CD14-positive monocyte (primary cell): ENCODE measurements at regions not wholly inside any gene's neighbourhood (a gene's known extent, or its start where the extent isn't known, plus 50 kb on each side); places are given as distances from the start of the nearest gene placed in this dataset.

Experiments used
- DNase-seq, 3 donors: peaks; one replicate each; pipeline ENCODE4 v3.0.0-alpha.2; 2011 to 2022
- H2AFZ ChIP-seq: 2 replicates; pipeline ENCODE4 v1.6.0; 2012; ENCODE audit warnings: mild to moderate bottlenecking, low read depth, low read length, inconsistent platforms; ENCODE audit not compliant: insufficient read depth, poor library complexity, severe bottlenecking
- H3K27ac ChIP-seq, 2 donors: 1 replicate in 1 of 2; 2 replicates in 1 of 2; pipeline ENCODE4 v1.5.1; 2012 to 2013; ENCODE audit warnings: low read length in 2 of 2, control low read depth in 1 of 2, inconsistent platforms in 1 of 2, low read depth in 1 of 2, mild to moderate bottlenecking in 1 of 2
- H3K27me3 ChIP-seq, 2 donors: one replicate each; pipeline versions ENCODE4 v1.6.0 to v1.6.1; 2011 to 2013; ENCODE audit warnings: low read length in 2 of 2; ENCODE audit not compliant: control insufficient read depth in 2 of 2, insufficient read depth in 2 of 2
- H3K36me3 ChIP-seq, 2 donors: replicated peaks in 1 of 2; 1 replicate in 1 of 2; 2 replicates in 1 of 2; pipeline versions ENCODE4 v1.5.1 to v1.6.1; 2012 to 2013; ENCODE audit warnings: low read length in 2 of 2, control low read depth in 1 of 2, inconsistent platforms in 1 of 2, mild to moderate bottlenecking in 1 of 2; ENCODE audit not compliant: insufficient read depth in 2 of 2, control insufficient read depth in 1 of 2
- H3K4me1 ChIP-seq, 2 donors: 1 replicate in 1 of 2; 2 replicates in 1 of 2; pipeline versions ENCODE4 v1.5.1 to v1.6.1; 2012 to 2013; ENCODE audit warnings: low read length in 2 of 2, control low read depth in 1 of 2, inconsistent platforms in 1 of 2, mild to moderate bottlenecking in 1 of 2, moderate library complexity in 1 of 2; ENCODE audit not compliant: insufficient read depth in 2 of 2, control insufficient read depth in 1 of 2
- H3K4me2 ChIP-seq: replicated peaks from 2 replicates; pipeline ENCODE3; 2012; ENCODE audit warnings: low read length, moderate library complexity, mild to moderate bottlenecking; ENCODE audit not compliant: poor library complexity, severe bottlenecking; ENCODE audit errors: extremely low read depth
- H3K4me3 ChIP-seq, 3 experiments: fragments of 200-600 bp in 1 of 3; sonication (generic) in 1 of 3; replicated peaks in 1 of 3; 1 replicate in 2 of 3; 2 replicates in 1 of 3; pipeline ENCODE4 v1.5.1; 2011 to 2013; ENCODE audit warnings: low read length in 3 of 3, mild to moderate bottlenecking in 3 of 3, control low read depth in 2 of 3, low read depth in 2 of 3, inconsistent platforms in 1 of 3, moderate library complexity in 1 of 3
- H3K79me2 ChIP-seq: 2 replicates; pipeline ENCODE4 v1.6.0; 2012; ENCODE audit warnings: mild to moderate bottlenecking, control low read depth, inconsistent platforms, low read length, moderate library complexity; ENCODE audit not compliant: insufficient read depth
- H3K9ac ChIP-seq: 2 replicates; pipeline ENCODE4 v1.6.0; 2017; ENCODE audit warnings: low read length, mild to moderate bottlenecking; ENCODE audit not compliant: insufficient read depth, poor library complexity, severe bottlenecking
- H3K9me3 ChIP-seq, 2 donors: replicated peaks in 1 of 2; 1 replicate in 1 of 2; 2 replicates in 1 of 2; pipeline versions ENCODE4 v1.5.1 to v1.6.1; 2012 to 2013; ENCODE audit warnings: low read length in 2 of 2, control low read depth in 1 of 2; ENCODE audit not compliant: control insufficient read depth in 1 of 2, insufficient read depth in 1 of 2
- H4K20me1 ChIP-seq: 2 replicates; pipeline ENCODE4 v1.6.0; 2012; ENCODE audit warnings: mild to moderate bottlenecking, low read length, control low read depth, moderate library complexity; ENCODE audit not compliant: insufficient read depth
- H3K27ac Mint-ChIP-seq, 7 donors: one replicate each; pipeline ENCODE4 v1.8.0; 2020; ENCODE audit warnings: mild to moderate bottlenecking in 7 of 7, mixed read lengths in 7 of 7, moderate library complexity in 6 of 7, inconsistent platforms in 2 of 7
- H3K27me3 Mint-ChIP-seq, 3 donors: one replicate each; pipeline ENCODE4 v1.8.0; 2021 to 2022; ENCODE audit warnings: low read depth in 3 of 3, mild to moderate bottlenecking in 3 of 3, mixed read lengths in 3 of 3, moderate library complexity in 3 of 3, inconsistent platforms in 1 of 3
- H3K36me3 Mint-ChIP-seq, 2 donors: one replicate each; pipeline ENCODE4 v1.8.0; 2020; ENCODE audit warnings: mixed read lengths in 2 of 2, inconsistent platforms in 1 of 2, mild to moderate bottlenecking in 1 of 2
- H3K4me1 Mint-ChIP-seq: one replicate; pipeline ENCODE4 v1.8.0; 2020; ENCODE audit warnings: mild to moderate bottlenecking, mixed read lengths
- H3K4me3 Mint-ChIP-seq, 2 donors: one replicate each; pipeline ENCODE4 v1.8.0; 2020; ENCODE audit warnings: mild to moderate bottlenecking in 2 of 2, mixed read lengths in 2 of 2, moderate library complexity in 1 of 2
- H3K9me3 Mint-ChIP-seq, 7 donors: one replicate each; pipeline ENCODE4 v1.8.0; 2020 to 2022; ENCODE audit warnings: mixed read lengths in 7 of 7, mild to moderate bottlenecking in 6 of 7, moderate library complexity in 6 of 7, inconsistent platforms in 2 of 7
- WGBS: methylation state at CpG from one replicate; pipeline ENCODE4 v1.1.5; 2013; ENCODE audit warnings: missing lambda C conversion rate; ENCODE audit not compliant: insufficient coverage; 5-methylcytosine and 5-hydroxymethylcytosine counted together
- intact Hi-C, 2 donors: fragments of 100-400 bp; cut with micrococcal nuclease; formaldehyde crosslinking; loops; one replicate each; pipeline versions ENCODE4 v1.15.0 to v1.15.1; 2023
- TF ChIP-seq, protein P1 (sequence below): fragments of 200-600 bp; IDR thresholded peaks from one replicate; pipeline ENCODE4 v1.8.0; 2022; ENCODE audit warnings: antibody characterized with exemption, mild to moderate bottlenecking

- H3K36me3 Mint-ChIP-seq: no peaks in the 10 kb centered on the region
- peaks cover 20% of the 10 kb centered on the region for H3K4me1 Mint-ChIP-seq
- H3K9me3 Mint-ChIP-seq: peaks cover 6 to 17% (median 13%) of the 10 kb centered on the region in 7 donors
- peak overlapping the region; percentile 46 to 79 for H3K27ac ChIP-seq
- H3K4me3 Mint-ChIP-seq: peak overlapping the region in 1 of 2 donors; percentile 27
- no peaks in the 10 kb centered on the region for H3K79me2 ChIP-seq
- H3K9me3 ChIP-seq: peaks cover 0 to 3% of the 10 kb centered on the region in 2 donors
- peaks cover 16 to 27% of the 10 kb centered on the region in 2 donors for H3K4me1 ChIP-seq
- peak overlapping the region; percentile 89 to 97 (median 93) for H3K27ac Mint-ChIP-seq
- H3K36me3 ChIP-seq: no peaks in the 10 kb centered on the region
- peaks cover 3 to 4% (median 3%) of the 10 kb centered on the region in 3 donors for H3K27me3 Mint-ChIP-seq
- no peaks in the 10 kb centered on the region for H3K27me3 ChIP-seq
- 20% methylated on average over 12 of the region's 12 CpGs for WGBS
- no peaks in the 10 kb centered on the region for H4K20me1 ChIP-seq
- TF ChIP-seq, protein P1, sequence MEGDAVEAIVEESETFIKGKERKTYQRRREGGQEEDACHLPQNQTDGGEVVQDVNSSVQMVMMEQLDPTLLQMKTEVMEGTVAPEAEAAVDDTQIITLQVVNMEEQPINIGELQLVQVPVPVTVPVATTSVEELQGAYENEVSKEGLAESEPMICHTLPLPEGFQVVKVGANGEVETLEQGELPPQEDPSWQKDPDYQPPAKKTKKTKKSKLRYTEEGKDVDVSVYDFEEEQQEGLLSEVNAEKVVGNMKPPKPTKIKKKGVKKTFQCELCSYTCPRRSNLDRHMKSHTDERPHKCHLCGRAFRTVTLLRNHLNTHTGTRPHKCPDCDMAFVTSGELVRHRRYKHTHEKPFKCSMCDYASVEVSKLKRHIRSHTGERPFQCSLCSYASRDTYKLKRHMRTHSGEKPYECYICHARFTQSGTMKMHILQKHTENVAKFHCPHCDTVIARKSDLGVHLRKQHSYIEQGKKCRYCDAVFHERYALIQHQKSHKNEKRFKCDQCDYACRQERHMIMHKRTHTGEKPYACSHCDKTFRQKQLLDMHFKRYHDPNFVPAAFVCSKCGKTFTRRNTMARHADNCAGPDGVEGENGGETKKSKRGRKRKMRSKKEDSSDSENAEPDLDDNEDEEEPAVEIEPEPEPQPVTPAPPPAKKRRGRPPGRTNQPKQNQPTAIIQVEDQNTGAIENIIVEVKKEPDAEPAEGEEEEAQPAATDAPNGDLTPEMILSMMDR: no peak
- H3K4me2 ChIP-seq: no peak overlapping the region
- intact Hi-C loops: no loop called here
- no peak overlapping the region for H3K9ac ChIP-seq
- peak; percentile 81 to 91 (median 88) for DNase-seq
- H3K4me3 ChIP-seq: no peak overlapping the region
- H2AFZ ChIP-seq: no peak overlapping the region
These were observed 341.6 kb upstream of the AUTS2 start for GRCh38 chr7:69256634-69257081.

GRCh38 chr7:69257592-69257991, 340.7 kb upstream of the AUTS2 start:
- Histone ChIP-seq H3K27ac (peak overlapping the region in 1 of 2 donors; percentile 72), H3K79me2 (no peaks in the 10 kb centered on the region), H3K4me1 (peaks cover 16 to 32% of the 10 kb centered on the region in 2 donors), H3K4me2 (no peak overlapping the region), H3K4me3 (no peak overlapping the region), H3K9ac (no peak overlapping the region), H4K20me1 (no peaks in the 10 kb centered on the region), H3K36me3 (no peaks in the 10 kb centered on the region), H3K27me3 (no peaks in the 10 kb centered on the region), H2AFZ (no peak overlapping the region), H3K9me3 (no peaks in the 10 kb centered on the region)
- no peaks in the 10 kb centered on the region for H3K36me3 Mint-ChIP-seq
- TF ChIP-seq, protein P1: no peak
- peak overlapping the region in 6 of 7 donors; percentile 3 to 67 (median 39) for H3K27ac Mint-ChIP-seq
- intact Hi-C loops: no loop called here
- peaks cover 3 to 4% (median 3%) of the 10 kb centered on the region in 3 donors for H3K27me3 Mint-ChIP-seq
- peaks cover 6 to 16% (median 12%) of the 10 kb centered on the region in 7 donors for H3K9me3 Mint-ChIP-seq
- DNase-seq: no peak
- H3K4me3 Mint-ChIP-seq: no peak overlapping the region
- H3K4me1 Mint-ChIP-seq: peaks cover 20% of the 10 kb centered on the region
- 98% methylated on average over 2 of the region's 2 CpGs for WGBS
